Neural cell (in vitro differentiated cells): ENCODE measurements at regions not wholly inside any gene's neighbourhood (a gene's known extent, or its start where the extent isn't known, plus 50 kb on each side); places are given as distances from the start of the nearest gene placed in this dataset.

Source experiments
- H2AFZ ChIP-seq: fragments of 200-600, 300-800 bp; sonication (generic), shearing (Covaris generic); 2 replicates; pipeline ENCODE4 v1.6.0; 2014; ENCODE audit warnings: low read depth, mild to moderate bottlenecking, antibody characterized with exemption, low read length, moderate library complexity
- H3F3A ChIP-seq: fragments of 200-600 bp; shearing (Covaris generic); 2 replicates; pipeline ENCODE4 v1.6.1; 2016; ENCODE audit warnings: mild to moderate bottlenecking, moderate library complexity, mixed read lengths, antibody characterized with exemption, low read length; ENCODE audit not compliant: insufficient read depth, poor library complexity, severe bottlenecking
- H3K27ac ChIP-seq: fragments of 200-600, 300-800 bp; sonication (generic), shearing (Covaris generic); 2 replicates; pipeline ENCODE4 v1.5.1; 2014; ENCODE audit warnings: mild to moderate bottlenecking, low read length, moderate library complexity
- H3K27me3 ChIP-seq: fragments of 300-800, 200-600 bp; sonication (generic), shearing (Covaris generic); 2 replicates; pipeline ENCODE4 v1.6.0; 2014; ENCODE audit warnings: mild to moderate bottlenecking, low read depth, low read length, moderate library complexity; ENCODE audit not compliant: insufficient read depth
- H3K36me3 ChIP-seq: fragments of 300-800, 200-600 bp; sonication (generic), shearing (Covaris generic); 2 replicates; pipeline ENCODE4 v1.5.1; 2014; ENCODE audit warnings: mild to moderate bottlenecking, antibody characterized with exemption, low read length, moderate library complexity; ENCODE audit not compliant: insufficient read depth
- H3K4me2 ChIP-seq: fragments of 300-800, 200-600 bp; sonication (generic), shearing (Covaris generic); 2 replicates; pipeline ENCODE4 v1.6.0; 2014; ENCODE audit warnings: mild to moderate bottlenecking, low read length
- H3K4me3 ChIP-seq: fragments of 300-800, 200-600 bp; sonication (generic), shearing (Covaris generic); 2 replicates; pipeline ENCODE4 v1.5.1; 2014; ENCODE audit warnings: mild to moderate bottlenecking, low read length, moderate library complexity
- H3K79me2 ChIP-seq: fragments of 200-600 bp; shearing (Covaris generic); replicated peaks from 2 replicates; pipeline ENCODE4 v1.6.0; 2014; ENCODE audit warnings: mild to moderate bottlenecking, low read length, moderate library complexity; ENCODE audit not compliant: insufficient read depth
- H3K9ac ChIP-seq: fragments of 300-800, 200-600 bp; sonication (generic), shearing (Covaris generic); 2 replicates; pipeline ENCODE4 v1.6.1; 2016; ENCODE audit warnings: mild to moderate bottlenecking, low read length, mixed read lengths
- H3K9me2 ChIP-seq: fragments of 200-600 bp; shearing (Covaris generic); 2 replicates; pipeline ENCODE4 v1.6.1; 2016; ENCODE audit warnings: mild to moderate bottlenecking, low read length, mixed read lengths; ENCODE audit not compliant: insufficient read depth
- H3K9me3 ChIP-seq: fragments of 200-600, 300-800 bp; sonication (generic), shearing (Covaris generic); 2 replicates; pipeline ENCODE4 v1.6.1; 2016; ENCODE audit warnings: mild to moderate bottlenecking, mixed run types, low read length, moderate library complexity, mixed read lengths
- H4K20me1 ChIP-seq: fragments of 200-600 bp; shearing (Covaris generic); 2 replicates; pipeline ENCODE4 v1.6.1; 2016; ENCODE audit warnings: mild to moderate bottlenecking, mixed run types; ENCODE audit not compliant: insufficient read depth
- EP300 ChIP-seq: fragments of 450-650 bp; conservative IDR thresholded peaks from 2 replicates; pipeline ENCODE4 v1.6.1; 2014; ENCODE audit warnings: antibody characterized with exemption, mild to moderate bottlenecking, moderate library complexity; ENCODE audit not compliant: poor library complexity, severe bottlenecking
- EZH2 ChIP-seq: fragments of 200-600, 300-800 bp; shearing (Covaris generic), sonication (generic); IDR thresholded peaks from 2 replicates; pipeline ENCODE4 v1.6.1; 2014; ENCODE audit warnings: antibody characterized with exemption, low read length, borderline replicate concordance, mild to moderate bottlenecking; ENCODE audit not compliant: insufficient read depth, poor library complexity, severe bottlenecking
- MXI1 ChIP-seq: fragments of 450-650 bp; conservative IDR thresholded peaks from 2 replicates; pipeline ENCODE4 v1.6.1; 2014; ENCODE audit warnings: antibody characterized with exemption, mild to moderate bottlenecking; ENCODE audit not compliant: poor library complexity, severe bottlenecking
- POLR2AphosphoS5 ChIP-seq: IDR thresholded peaks from 2 replicates; pipeline ENCODE4 v1.6.1; 2012
- RAD21 ChIP-seq: fragments of 450-650 bp; conservative IDR thresholded peaks from 2 replicates; pipeline ENCODE4 v1.6.1; 2014; ENCODE audit warnings: antibody characterized with exemption, mild to moderate bottlenecking, moderate library complexity
- SMC3 ChIP-seq: fragments of 450-650 bp; conservative IDR thresholded peaks from 2 replicates; pipeline ENCODE4 v1.6.1; 2014; ENCODE audit warnings: antibody characterized with exemption, mild to moderate bottlenecking, moderate library complexity; ENCODE audit not compliant: poor library complexity
- TAF1 ChIP-seq: IDR thresholded peaks from 2 replicates; pipeline ENCODE4 v1.6.1; 2012; ENCODE audit warnings: low read depth
- TF ChIP-seq, protein P1 (sequence below): fragments of 450-650 bp; IDR thresholded peaks from 2 replicates; pipeline ENCODE4 v1.5.1; 2014; ENCODE audit warnings: antibody characterized with exemption, mild to moderate bottlenecking, moderate library complexity; ENCODE audit not compliant: poor library complexity, severe bottlenecking
- TF ChIP-seq, protein P2 (sequence below): IDR thresholded peaks from 2 replicates; pipeline ENCODE4 v1.6.1; 2012; ENCODE audit warnings: borderline replicate concordance

DNA sequence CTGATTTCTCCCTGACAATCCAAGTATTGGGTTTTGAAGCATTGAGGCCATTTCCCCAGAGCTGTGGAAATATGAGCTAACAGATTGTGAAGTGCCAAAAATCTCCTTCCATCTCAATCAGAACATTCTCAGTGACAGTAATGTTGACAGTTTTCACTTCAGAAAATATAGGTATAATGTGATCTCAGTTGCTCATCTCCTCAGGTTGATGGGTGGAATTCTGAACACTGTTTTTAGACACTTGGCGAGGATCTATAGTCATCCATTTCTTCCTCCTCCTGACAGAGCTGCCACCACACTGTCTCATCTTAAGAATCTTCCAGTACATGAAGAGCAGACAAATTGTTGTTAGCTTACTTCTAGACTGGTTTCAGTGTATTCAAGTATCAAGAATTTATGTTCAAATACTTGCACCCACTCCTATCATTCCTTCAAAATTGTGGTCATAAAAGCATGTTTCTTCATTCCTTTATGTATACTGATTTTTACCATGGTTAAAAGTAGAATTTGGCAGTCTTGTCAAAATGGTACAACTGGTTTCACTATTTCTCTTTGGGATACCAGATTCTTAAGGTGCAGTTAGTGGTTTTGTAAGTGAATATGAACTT lies 199.7 kb upstream of the TLE4 start:
- H3K36me3 ChIP-seq = no peaks in the 10 kb centered on the region
- H3K27me3 ChIP-seq = no peaks in the 10 kb centered on the region
- TF ChIP-seq, protein P1, sequence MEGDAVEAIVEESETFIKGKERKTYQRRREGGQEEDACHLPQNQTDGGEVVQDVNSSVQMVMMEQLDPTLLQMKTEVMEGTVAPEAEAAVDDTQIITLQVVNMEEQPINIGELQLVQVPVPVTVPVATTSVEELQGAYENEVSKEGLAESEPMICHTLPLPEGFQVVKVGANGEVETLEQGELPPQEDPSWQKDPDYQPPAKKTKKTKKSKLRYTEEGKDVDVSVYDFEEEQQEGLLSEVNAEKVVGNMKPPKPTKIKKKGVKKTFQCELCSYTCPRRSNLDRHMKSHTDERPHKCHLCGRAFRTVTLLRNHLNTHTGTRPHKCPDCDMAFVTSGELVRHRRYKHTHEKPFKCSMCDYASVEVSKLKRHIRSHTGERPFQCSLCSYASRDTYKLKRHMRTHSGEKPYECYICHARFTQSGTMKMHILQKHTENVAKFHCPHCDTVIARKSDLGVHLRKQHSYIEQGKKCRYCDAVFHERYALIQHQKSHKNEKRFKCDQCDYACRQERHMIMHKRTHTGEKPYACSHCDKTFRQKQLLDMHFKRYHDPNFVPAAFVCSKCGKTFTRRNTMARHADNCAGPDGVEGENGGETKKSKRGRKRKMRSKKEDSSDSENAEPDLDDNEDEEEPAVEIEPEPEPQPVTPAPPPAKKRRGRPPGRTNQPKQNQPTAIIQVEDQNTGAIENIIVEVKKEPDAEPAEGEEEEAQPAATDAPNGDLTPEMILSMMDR = no peak
- TF ChIP-seq, protein P2, sequence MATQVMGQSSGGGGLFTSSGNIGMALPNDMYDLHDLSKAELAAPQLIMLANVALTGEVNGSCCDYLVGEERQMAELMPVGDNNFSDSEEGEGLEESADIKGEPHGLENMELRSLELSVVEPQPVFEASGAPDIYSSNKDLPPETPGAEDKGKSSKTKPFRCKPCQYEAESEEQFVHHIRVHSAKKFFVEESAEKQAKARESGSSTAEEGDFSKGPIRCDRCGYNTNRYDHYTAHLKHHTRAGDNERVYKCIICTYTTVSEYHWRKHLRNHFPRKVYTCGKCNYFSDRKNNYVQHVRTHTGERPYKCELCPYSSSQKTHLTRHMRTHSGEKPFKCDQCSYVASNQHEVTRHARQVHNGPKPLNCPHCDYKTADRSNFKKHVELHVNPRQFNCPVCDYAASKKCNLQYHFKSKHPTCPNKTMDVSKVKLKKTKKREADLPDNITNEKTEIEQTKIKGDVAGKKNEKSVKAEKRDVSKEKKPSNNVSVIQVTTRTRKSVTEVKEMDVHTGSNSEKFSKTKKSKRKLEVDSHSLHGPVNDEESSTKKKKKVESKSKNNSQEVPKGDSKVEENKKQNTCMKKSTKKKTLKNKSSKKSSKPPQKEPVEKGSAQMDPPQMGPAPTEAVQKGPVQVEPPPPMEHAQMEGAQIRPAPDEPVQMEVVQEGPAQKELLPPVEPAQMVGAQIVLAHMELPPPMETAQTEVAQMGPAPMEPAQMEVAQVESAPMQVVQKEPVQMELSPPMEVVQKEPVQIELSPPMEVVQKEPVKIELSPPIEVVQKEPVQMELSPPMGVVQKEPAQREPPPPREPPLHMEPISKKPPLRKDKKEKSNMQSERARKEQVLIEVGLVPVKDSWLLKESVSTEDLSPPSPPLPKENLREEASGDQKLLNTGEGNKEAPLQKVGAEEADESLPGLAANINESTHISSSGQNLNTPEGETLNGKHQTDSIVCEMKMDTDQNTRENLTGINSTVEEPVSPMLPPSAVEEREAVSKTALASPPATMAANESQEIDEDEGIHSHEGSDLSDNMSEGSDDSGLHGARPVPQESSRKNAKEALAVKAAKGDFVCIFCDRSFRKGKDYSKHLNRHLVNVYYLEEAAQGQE = peak; percentile 9
- peak; percentile 62 for TF ChIP-seq POLR2AphosphoS5
- peak; percentile 92 for TF ChIP-seq EP300
- H3K9ac ChIP-seq = no peak overlapping the region
- no peak overlapping the region for H2AFZ ChIP-seq
- H3K9me2 ChIP-seq = no peaks in the 10 kb centered on the region
- peak overlapping the region; percentile 7 for H3K27ac ChIP-seq
- no peak overlapping the region for H3K4me3 ChIP-seq
- no peak overlapping the region for H3K4me2 ChIP-seq
- H3F3A ChIP-seq = no peaks in the 10 kb centered on the region
- H4K20me1 ChIP-seq = no peaks in the 10 kb centered on the region
- H3K9me3 ChIP-seq = no peaks in the 10 kb centered on the region
- no peaks in the 10 kb centered on the region for H3K79me2 ChIP-seq

DNA sequence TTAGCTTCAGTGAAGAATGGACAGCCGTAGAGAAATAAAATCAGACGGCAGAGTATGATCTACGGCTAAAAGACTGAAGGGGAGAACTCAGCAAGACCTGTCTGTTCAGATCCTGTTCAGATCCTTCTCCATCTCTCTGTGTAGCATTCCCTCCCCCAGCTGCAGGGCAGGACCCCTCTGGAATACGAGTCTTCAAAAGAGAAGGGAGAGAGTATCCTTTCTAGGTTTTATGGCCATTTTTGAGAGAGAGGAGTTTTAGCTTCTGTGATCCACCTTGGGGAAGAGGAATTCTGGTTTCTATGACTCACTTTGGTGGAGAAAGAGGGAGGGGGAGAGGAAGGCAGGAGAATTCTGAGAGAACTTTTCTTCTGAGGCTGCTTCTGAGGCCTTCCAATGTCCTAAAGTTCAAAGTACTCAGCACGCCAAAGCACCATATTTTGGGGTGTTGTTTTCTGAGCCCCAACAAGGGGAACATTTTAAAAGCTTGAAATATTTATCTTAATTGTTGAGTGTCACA lies 194.4 kb upstream of the TLE4 start:
- TF ChIP-seq RAD21 = no peak
- TF ChIP-seq EZH2 = no peak
- TF ChIP-seq TAF1 = no peak
- no peak for TF ChIP-seq POLR2AphosphoS5
- TF ChIP-seq MXI1 = no peak
- TF ChIP-seq, protein P2 = no peak
- no peak for TF ChIP-seq EP300
- TF ChIP-seq SMC3 = no peak
- Histone ChIP-seq H3F3A (no peaks in the 10 kb centered on the region), H3K27me3 (no peaks in the 10 kb centered on the region), H4K20me1 (no peaks in the 10 kb centered on the region), H3K27ac (no peak overlapping the region), H3K9me2 (no peaks in the 10 kb centered on the region), H3K9me3 (no peaks in the 10 kb centered on the region), H3K79me2 (no peaks in the 10 kb centered on the region), H3K4me2 (no peak overlapping the region), H3K9ac (no peak overlapping the region), H3K4me3 (no peak overlapping the region), H3K36me3 (no peaks in the 10 kb centered on the region), H2AFZ (no peak overlapping the region)
